ENCODE measurements at regions not wholly inside any gene's neighbourhood (a gene's known extent, or its start where the extent isn't known, plus 50 kb on each side); places are given as distances from the start of the nearest gene placed in this dataset.

GRCh38 chr3:5465183-5465582, 277.7 kb downstream of the EDEM1 start:
- TF ChIP-seq ATF3 (CRISPR knock-in tag; IDR thresholded peaks at IDR 0.05) (no peak), RFX5 (IDR thresholded peaks at IDR 0.05; ENCODE audit: low read depth, low read length) (no peak), ZSCAN5A (CRISPR knock-in tag; IDR thresholded peaks at IDR 0.05; ENCODE audit: borderline replicate concordance) (no peak), MAX (IDR thresholded peaks at IDR 0.05) (no peak), ESRRA (CRISPR knock-in tag; IDR thresholded peaks at IDR 0.05; ENCODE audit: low read depth) (no peak), POLR2A (IDR thresholded peaks at IDR 0.05; ENCODE audit: insufficient read depth in 1 of 2, low read depth in 2 of 2, low read length in 2 of 2) (no peak), SUZ12 (IDR thresholded peaks at IDR 0.05; ENCODE audit: low read depth, low read length) (no peak)
